Ishikawa (cell line): ENCODE measurements at regions not wholly inside any gene's neighbourhood (a gene's known extent, or its start where the extent isn't known, plus 50 kb on each side); places are given as distances from the start of the nearest gene placed in this dataset.

Experiments used
- CEBPB ChIP-seq: IDR thresholded peaks from 2 replicates; pipeline ENCODE4 v1.6.1; 2012
- CREB1 ChIP-seq: IDR thresholded peaks from 2 replicates; pipeline ENCODE4 v1.6.1; 2012; ENCODE audit warnings: low read depth
- EGR1 ChIP-seq: IDR thresholded peaks from 2 replicates; pipeline ENCODE4 v1.6.1; 2012
- EP300 ChIP-seq: IDR thresholded peaks from 2 replicates; pipeline ENCODE4 v1.6.1; 2012; ENCODE audit warnings: borderline replicate concordance
- FOXM1 ChIP-seq: IDR thresholded peaks from 2 replicates; pipeline ENCODE4 v1.6.1; 2012; ENCODE audit warnings: low read depth, borderline replicate concordance
- MAX ChIP-seq: IDR thresholded peaks from 2 replicates; pipeline ENCODE4 v1.6.1; 2012
- NFIC ChIP-seq: IDR thresholded peaks from 2 replicates; pipeline ENCODE4 v1.6.1; 2012
- RAD21 ChIP-seq: IDR thresholded peaks from 2 replicates; pipeline ENCODE4 v1.6.1; 2012; ENCODE audit warnings: low read depth
- REST ChIP-seq: IDR thresholded peaks from 2 replicates; pipeline ENCODE4 v1.6.1; 2012; ENCODE audit warnings: low read depth, mild to moderate bottlenecking
- TAF1 ChIP-seq: IDR thresholded peaks from 2 replicates; pipeline ENCODE4 v1.6.1; 2012; ENCODE audit warnings: low read depth, mild to moderate bottlenecking
- TCF12 ChIP-seq: IDR thresholded peaks from 2 replicates; pipeline ENCODE4 v1.6.1; 2012; ENCODE audit warnings: low read depth
- TEAD4 ChIP-seq: IDR thresholded peaks from 2 replicates; pipeline ENCODE4 v1.6.1; 2012
- USF1 ChIP-seq: IDR thresholded peaks from 2 replicates; pipeline ENCODE4 v1.6.1; 2012
- YY1 ChIP-seq: IDR thresholded peaks from 2 replicates; pipeline ENCODE4 v1.6.1; 2012; ENCODE audit warnings: low read depth
- ZBTB7A ChIP-seq: IDR thresholded peaks from 2 replicates; pipeline ENCODE4 v1.6.1; 2012; ENCODE audit warnings: low read depth

GRCh38 chr3:139259398-139259797 lies 84.4 kb upstream of the MRPS22 start:
- TF ChIP-seq ZBTB7A = no peak
- no peak for TF ChIP-seq FOXM1
- no peak for TF ChIP-seq MAX
- no peak for TF ChIP-seq CEBPB
- no peak for TF ChIP-seq EGR1

- TF ChIP-seq TAF1 (no peak), RAD21 (no peak), TEAD4 (no peak), MAX (no peak), ZBTB7A (no peak), YY1 (no peak), TCF12 (no peak), NFIC (no peak), CREB1 (no peak)
Measured at GRCh38 chr3:139260041-139260486, 83.8 kb upstream of the MRPS22 start.

GRCh38 chr3:139260793-139261736 lies 82.8 kb upstream of the MRPS22 start:
- TF ChIP-seq TEAD4 (no peak), CREB1 (no peak), CEBPB (no peak), MAX (no peak), TAF1 (no peak), REST (no peak), RAD21 (no peak), ZBTB7A (no peak), EP300 (no peak), YY1 (no peak), FOXM1 (no peak), NFIC (no peak)

- no peak for TF ChIP-seq USF1
- no peak for TF ChIP-seq FOXM1
- no peak for TF ChIP-seq EP300
- TF ChIP-seq REST = no peak
- TF ChIP-seq RAD21 = no peak
- no peak for TF ChIP-seq CEBPB
- no peak for TF ChIP-seq YY1
- no peak for TF ChIP-seq ZBTB7A
- no peak for TF ChIP-seq EGR1
- no peak for TF ChIP-seq NFIC
- no peak for TF ChIP-seq TEAD4
- no peak for TF ChIP-seq TAF1
- no peak for TF ChIP-seq TCF12
- no peak for TF ChIP-seq CREB1
- no peak for TF ChIP-seq MAX
Measured at GRCh38 chr3:139261754-139262586, 81.8 kb upstream of the MRPS22 start.

GRCh38 chr3:139263798-139264197 lies 80.0 kb upstream of the MRPS22 start:
- TF ChIP-seq EGR1 = no peak

- TF ChIP-seq EP300 (no peak), YY1 (no peak)
Measured at GRCh38 chr3:139264375-139264774, 79.4 kb upstream of the MRPS22 start.
